NCI-H1436 treated with DMSO at 0.1 percent for 48 hours (cell line): ENCODE measurements at regions not wholly inside any gene's neighbourhood (a gene's known extent, or its start where the extent isn't known, plus 50 kb on each side); places are given as distances from the start of the nearest gene placed in this dataset.

Experiments
- DNase-seq: peaks from one replicate; lab custom pipeline; 2025; lab: John Stamatoyannopoulos, UW

DNA sequence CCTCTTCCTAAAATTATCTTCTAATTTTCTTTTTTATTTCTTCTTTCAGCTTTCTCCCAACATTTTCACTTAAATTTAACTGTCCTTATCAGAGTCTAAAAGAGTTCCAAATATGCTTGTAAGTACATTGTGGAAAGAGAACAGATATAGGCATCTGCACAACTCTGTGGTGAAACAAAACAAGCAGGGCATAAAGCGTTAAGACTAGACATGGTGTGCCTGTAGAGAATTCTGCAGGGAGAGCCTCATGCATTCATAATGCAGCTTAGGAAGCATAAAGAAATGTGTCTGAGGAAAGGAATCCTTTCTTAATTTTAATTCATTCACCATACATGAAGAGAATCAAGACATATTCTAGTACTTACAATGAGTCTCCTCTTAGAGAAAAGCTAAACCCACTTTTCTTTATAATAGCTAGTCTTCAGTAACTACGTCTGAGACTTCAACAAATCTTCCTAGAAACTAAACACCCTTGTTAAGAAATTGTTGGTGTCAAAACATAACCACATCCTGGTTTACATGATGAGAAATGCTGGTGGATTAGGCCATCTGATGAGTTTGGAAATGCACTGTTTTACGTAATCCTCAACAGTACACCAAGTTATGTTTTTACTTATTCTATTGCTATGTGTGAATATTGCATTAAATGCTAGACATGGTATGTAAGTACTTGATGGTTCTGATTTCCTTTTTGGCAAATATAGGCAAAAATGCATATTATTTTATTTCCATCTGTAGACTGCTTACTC lies 307.8 kb upstream of the GIMD1 start:
- no peak for DNase-seq

DNA sequence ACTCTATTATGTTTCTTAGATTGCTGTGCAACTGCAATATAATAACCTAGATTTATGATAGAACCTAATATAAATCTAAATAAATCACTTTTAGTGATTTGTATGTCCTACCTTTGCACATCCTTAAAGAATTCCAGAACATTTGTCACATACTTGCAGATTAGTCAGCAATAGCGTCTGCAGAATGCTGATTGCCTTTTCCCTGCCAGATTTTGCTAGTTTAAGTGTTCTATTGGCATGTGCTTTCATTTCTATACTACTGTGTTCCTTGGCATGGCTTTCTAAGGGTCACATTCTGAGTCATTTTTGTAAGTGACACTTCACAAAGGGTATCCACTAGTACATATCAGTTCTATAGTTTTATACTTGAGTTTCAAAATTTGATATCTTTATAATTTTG lies 303.1 kb upstream of the GIMD1 start:
- DNase-seq = no peak

DNA sequence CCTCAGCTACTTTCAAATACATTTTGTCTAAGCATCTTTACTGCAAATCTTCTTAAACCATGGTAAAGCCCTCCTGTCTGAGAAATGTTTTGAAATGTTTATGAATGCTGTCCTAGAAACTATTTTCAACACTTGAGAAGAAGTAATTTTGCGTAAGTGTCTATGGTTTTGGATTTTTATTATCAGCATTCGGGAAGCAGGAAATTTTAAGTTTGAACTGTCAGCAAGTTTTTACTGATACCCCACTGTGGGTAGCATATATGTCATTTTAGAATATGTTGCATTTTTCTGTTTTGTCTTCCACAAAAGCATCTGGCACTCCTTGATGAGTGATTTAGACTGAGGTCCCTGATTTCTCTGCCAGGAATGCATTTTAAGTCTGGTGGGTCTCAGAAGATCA lies 302.4 kb upstream of the GIMD1 start:
- DNase-seq = no peak

DNA sequence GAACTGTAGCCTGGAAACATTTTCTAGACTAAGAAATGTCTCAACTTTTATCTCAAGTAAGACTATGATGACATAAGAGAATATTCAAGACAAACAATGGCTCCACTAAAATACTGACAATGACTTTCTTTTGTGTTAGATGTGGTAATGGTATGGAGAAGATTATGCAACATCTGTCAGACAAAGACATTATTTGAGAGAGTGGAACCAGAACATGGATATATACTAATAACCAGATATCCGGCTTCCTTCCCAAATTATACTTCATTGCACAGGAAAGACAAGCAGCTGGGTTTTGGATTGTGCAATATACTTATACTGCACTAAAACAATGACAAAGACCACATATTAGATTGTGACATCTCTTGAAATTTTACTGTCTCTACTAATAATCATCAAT lies 290.8 kb upstream of the GIMD1 start:
- DNase-seq = no peak

DNA sequence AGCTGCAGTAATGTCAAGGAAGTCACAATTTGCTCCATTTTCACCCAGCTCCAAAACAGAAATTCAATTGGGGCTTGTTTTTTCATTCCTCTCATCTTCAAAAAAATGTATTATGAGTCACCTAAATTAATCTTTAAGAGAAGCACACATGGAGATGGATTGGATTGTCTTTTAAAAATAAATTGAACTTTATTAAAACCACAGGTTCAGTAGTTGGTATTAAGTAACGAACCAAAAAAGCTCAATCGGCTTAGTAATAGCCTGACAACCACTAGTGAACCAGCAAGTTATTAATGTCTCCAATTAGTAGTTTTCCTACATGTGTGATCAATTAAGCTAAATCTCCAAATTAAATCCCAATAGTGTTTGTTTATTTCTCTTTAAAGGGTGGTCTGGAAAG lies 283.5 kb upstream of the GIMD1 start:
- DNase-seq = no peak

DNA sequence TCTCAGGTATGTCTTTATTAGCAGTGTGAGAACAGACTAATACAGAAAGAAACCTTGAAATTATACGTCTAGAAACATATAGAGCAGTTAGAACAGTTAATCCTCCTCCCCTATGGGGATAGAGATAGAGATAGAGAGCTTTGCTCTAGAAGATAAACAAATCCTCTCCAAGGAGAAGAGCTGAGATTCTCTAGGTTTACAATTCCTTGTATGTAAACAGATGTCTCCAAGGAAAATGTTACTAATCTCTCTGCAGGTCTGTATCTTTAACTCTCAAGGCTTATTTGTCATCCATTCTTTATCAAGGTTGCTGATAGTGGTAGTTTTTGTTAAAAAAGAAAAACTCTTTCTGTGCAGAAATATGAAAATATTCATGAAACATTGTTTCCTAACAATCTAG lies 282.1 kb upstream of the GIMD1 start:
- no peak for DNase-seq

DNA sequence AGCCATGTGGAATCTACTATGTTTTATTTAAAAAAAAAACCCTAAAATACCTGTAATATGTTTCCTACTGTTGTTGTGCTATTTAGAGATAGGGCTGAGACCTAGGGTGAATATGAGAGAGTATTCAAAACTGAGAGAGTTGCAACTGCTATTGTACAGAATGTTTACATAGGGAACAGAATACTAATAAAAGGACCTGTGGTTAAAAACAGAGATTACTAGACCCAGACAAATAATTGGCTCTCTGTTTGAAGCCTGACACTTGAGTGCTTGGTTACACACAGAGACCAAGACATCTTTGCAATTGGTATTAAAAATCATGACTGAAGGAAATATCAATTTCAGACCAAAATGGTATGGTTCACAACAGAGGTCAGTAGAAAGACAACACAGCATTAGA lies 278.9 kb upstream of the GIMD1 start:
- no peak for DNase-seq

DNA sequence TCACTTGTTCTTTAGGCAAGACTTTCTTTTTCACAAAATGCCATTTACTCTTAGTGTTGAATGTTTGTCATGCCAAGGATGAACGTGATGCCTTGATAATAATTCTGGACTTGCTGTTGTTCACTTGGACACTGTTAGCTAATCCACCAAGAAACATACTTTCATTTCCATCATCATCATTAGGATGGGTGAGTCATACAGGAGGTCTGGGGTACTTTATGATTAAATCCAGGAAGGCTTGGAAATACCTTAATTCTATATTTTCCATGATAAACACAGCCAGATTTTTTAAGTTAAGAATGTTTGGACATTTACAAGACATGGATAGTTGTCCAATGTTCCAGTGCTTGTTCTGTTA lies 260.7 kb upstream of the GIMD1 start:
- no peak for DNase-seq

DNA sequence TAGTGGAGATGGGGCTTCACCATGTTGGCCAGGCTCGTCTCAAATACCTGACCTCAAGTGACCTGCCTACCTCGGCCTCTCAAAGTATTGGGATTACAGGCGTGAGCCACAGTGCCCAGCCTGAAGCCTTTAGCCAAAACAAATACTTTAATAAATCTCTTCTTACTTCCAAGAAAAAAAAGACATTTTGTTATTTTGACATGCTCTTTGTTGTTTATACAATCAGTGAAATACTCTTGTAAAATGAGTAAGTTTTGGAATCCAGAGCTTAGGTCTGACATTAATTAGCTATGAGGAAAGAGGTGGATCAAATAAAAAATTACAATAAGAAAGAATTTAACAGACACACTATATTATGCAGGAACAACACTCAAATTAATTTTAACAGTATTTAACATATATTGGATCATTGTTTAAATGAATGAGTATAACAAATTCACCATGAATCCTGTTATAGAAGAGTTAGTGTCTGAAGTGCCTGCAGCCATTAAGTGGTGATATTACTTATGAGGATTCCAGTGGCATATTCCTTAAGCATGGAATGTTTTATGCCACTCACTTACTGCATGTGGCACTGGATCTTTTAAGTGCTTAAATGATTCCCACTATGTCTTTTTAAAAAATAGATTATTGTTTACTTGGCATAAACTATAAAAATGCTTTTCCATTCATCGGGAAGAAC lies 260.1 kb upstream of the GIMD1 start:
- DNase-seq = no peak

DNA sequence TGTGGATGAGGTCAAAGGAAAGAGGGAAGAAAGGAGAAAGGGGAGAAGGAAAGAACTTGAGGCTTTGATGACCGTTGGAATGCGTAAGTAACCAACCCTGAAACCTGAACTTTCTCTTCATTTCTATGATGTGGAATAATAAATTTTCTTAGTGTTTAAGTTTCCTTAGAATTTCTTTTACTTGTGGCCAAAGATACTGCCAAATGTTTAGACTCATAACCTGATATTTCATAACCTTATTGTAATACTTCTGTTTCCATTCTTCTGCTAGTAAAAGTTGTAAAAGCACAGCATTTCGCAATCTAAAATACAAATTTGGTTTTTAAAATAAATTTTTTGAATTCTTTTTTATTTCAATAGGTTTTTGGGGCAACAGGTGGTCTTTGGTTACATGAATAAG lies 258.5 kb upstream of the GIMD1 start:
- no peak for DNase-seq

DNA sequence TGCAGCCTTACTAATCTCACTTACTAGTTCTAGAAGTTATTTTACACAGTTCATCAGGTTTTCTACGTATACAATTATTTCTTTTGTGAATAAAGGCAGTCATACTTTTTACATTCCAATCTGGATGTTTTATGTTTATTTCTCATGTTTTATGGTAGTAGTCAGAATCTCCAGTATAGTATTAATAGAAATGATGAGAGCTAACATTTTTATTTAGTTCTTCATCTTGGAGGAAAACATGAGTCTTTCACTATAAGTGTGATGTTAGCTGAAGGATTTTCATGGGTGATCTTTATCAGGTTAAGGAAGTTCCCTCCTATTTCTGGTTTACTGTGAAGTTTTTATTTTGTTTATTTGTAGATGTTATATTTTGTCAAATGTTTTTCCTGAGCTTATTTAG lies 256.1 kb upstream of the GIMD1 start:
- no peak for DNase-seq

DNA sequence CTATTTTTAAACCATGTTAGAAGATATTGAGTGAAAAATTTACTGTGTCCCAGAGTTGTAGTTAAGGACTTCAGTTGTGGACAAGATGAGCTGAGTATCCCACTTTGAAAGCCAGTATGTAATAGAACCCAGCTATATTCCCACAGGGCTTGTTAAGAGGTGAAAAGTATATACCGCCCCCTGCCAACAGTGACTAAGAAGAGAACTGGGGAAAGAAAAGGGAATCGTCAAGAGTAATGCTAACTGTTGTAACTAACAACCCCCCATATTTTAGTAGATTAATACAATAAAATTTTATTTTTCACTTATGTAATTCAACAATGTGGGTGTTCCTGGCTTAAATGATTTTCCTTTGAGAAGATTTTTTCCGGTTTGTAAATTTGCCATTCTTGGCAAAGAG lies 250.4 kb upstream of the GIMD1 start:
- no peak for DNase-seq

DNA sequence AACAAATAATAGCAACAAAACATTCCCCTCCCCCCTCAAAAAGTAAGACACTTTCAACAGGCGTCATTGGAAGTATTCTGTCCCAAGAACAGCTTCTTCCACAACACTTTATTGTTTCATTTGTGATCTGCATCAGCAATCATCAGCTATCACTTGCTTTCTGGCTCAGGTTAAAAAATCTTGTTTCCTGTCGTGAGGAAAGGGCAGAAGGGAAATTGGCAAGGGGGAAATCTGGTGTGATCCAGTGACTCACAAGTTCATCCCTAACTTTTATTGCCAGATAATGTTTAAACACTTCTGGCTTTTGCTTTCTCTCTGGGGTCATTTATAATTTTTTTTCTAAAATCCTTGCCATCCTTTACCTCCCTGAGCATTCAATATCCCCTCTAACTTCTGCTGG lies 247.4 kb upstream of the GIMD1 start:
- DNase-seq = no peak

DNA sequence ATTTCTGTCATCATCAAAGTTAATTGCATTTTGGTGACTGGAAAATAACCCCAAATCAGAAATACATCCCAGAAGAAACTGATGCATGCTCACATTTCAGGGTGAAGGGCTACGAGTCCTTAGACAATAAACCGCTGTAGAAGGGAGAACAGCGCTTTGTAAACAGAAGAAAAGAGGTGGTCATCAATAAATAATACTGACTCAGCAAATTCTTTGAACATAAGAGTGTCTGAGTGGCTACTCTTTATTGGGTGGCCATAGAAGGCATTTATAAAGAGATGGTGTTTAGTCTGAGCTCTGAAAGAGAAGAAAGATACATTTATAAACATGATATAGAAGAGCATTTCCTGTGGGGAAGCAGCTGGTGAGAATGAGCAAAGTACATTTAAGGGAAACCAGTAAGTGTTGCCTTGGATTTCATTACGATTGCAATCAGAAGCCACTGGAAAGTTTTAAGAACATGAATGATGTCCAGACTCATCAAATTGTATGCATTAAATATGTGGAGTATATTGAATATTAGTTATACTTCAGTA lies 246.9 kb upstream of the GIMD1 start:
- DNase-seq = no peak

DNA sequence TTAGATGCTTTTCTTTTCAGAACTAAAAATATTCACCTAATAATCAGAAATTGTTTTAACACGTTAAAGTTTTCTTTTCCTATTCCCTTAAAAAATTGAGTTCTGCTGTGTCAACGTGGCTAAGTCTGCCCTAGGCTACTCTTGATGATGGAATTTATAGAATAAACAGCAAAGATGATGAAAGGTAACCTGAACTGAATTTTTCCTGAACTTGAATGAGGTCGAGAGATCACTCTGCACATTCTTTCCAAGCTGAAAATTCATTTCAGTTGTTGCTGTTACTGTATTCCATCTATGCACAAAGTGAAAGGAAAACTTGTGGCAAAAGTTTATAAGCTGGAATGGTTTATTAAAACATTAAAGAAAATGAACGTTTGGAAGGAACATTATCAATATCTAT lies 245.9 kb upstream of the GIMD1 start:
- DNase-seq = no peak

DNA sequence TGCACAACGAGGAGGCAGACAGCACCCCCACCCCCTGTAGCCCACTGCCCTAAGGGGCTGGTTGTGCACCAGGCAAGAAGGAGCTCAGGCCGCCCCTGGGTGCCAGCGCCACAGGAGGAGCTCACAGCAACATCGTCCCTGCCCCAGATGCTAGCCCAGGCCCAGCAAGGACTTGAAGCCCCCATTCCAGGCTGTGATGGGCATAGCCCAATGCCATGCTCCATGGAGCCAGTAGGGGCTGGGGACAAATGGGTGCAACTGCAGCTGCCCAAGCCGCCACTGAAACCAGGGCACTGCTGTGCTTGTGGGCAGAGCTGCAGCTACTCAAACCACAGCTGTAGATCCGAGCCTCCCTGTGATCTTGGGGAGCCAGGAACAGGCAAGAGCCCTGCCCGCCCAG lies 241.3 kb upstream of the GIMD1 start:
- no peak for DNase-seq

DNA sequence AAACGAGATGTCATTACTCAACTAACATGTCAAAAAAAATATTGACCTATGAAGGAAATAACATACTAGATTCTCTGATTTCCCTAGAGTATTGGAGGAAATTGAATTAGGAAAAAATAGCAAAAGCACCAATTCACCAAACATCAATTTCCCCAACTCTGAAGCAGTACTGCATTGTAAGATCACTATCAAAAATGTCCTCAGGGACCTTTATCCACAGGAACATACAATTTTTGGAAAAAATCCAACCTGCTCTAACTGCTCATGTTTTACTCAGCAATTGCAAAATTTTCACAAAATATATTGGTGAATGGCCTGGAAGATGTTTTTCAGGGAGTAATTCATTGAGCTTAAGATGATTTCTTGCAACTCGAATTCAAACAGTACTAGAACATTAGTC lies 239.0 kb upstream of the GIMD1 start:
- DNase-seq = no peak

DNA sequence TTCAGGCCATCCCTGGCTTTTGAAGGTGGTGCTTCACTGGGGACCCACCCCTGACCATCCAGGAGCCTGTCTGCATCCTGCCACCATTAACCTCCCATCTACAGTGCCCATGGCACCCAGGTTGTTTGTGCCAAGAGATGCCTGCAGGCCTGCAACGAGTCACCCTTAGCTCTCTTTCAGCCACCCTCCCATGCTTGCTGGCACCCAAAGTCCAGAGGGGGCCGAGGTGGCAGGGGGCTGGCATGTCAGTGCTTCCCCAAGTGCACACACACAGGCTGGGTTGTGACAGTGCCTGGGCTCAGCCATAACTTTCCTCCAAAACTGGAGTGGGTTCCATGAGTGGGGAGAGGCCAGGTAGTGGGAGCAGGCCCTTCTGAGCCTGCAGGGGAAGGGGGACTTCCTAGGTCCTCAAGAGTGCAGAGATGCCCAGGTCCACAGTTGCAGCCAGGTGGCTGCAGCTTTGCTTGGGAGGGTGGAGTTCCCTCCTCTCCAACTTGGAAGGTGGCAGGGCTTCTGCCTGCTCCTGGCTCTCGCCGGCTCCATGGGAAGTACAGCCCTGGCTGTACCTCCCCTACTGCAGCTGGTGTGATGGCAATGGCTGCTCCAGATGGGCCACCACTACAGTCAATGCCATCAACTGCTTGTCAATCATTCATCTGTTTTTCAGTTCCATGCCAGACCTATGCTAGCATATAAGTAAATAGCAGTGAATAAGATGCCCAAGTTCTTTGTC lies 235.9 kb upstream of the GIMD1 start:
- DNase-seq = no peak

DNA sequence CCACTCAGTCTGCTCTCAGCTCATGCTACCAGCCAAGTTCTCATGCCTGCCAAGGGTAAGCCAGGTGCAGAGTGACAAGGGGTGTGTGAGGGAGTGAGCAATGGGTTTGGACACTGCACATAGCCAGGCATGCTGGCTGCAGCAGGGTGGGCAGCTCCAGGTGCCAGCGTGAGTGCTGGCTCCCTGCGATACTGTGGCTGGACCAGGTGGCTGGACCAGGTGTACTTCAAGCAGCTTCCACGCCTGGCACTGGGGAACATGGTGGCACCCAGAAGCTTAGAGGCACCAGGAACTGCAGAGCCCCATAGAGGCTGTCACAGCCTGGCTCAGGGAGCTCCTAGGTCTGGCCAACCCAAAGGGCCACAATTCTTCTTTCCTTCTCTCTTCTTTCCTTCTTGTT lies 234.9 kb upstream of the GIMD1 start:
- DNase-seq = no peak

DNA sequence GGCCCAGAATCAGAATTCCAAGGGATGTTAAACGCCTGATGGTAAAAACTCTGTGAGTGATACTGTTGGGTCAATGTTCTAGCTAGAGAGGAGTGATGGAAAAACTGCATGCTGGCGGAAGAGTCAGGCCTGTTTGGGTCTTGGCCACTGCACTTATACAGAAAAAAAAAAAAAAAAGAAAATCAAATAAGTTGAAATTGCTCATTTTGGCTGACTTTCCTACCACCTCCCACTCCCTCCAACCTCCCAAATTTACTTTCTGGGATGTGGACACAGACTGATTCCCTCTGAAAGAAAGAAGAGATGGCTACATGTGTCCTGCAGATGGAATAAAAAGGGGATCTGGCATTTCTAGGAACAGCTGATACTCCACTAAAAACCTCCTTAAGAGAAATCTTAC lies 234.1 kb upstream of the GIMD1 start:
- DNase-seq = no peak

DNA sequence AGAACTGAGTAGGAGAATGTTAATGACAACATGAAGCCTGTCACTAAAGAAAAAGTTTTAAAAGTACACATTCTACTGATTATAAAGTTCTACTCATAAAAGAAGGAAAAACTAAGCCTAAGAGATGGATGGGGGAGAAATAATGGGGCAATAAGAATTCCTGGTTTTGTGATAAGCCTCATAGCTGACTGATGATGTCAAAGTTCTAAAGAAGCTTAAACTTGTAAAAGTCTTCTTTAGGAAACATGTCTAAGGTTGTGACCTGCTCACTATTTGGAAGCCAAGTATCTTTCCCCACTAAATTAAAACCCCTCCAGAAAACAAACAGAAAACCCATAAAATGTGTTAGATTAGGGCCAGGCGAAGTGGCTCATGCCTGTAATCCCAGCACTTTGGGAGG lies 232.9 kb upstream of the GIMD1 start:
- DNase-seq = no peak

DNA sequence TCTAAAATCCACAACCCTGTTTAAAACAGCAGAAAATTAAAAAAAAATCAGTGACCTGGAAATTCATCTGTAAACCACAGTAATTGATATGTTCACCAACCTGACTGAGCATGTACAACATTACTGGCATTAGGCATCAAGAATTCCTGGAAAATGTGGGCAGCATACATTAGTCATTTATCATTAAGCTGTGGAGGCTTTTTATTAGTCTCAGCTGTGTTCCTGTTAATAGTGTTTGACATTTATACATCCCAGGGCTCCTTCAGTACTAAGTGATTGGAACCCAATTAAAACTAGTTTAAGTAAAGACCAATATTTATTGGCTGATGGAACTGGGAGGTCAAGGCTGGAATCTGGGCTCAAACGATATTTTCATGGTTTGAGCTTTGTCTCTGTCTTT lies 227.3 kb upstream of the GIMD1 start:
- DNase-seq = no peak

DNA sequence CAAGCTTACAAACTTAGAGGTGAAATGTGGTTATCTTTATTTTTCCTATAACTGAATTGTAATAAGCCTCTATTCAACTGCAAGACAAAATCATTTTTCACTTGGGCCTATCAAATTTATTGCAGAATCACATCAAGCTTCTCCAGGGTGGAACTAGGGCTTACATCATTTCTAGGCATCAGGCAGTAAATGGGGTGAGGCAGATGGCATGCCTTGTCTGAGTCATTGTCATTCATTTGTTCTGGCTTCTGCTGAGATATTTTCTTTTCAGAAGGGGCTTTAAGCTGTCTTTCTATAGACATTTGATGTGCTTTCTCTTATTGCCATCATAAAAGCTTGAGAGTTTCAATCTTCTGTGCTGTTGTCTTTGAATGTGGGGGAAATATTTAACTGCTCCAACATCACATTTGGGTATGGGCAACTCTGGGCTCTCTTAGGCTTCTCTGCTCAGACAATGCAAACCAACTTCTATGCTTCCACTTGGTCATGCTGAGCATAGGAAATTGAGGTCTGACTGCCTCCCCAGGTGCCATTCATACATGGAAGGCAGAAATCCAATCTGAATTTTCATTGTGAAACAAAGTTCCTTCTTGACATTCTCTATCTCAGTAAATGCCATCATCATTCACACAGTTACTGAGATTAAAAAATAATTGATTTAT lies 225.8 kb upstream of the GIMD1 start:
- no peak for DNase-seq
